ENCODE measurements at regions not wholly inside any gene's neighbourhood (a gene's known extent, or its start where the extent isn't known, plus 50 kb on each side); places are given as distances from the start of the nearest gene placed in this dataset.

- H3K4me3 ChIP-seq = no peak overlapping the region
- no peak overlapping the region for H3K27ac ChIP-seq
- H3K4me1 ChIP-seq = peaks cover 0 to 15% (median 0%) of the 10 kb centered on the region in 4 donors
- no peaks in the 10 kb centered on the region for H3K36me3 ChIP-seq
- TF ChIP-seq EP300 (IDR thresholded peaks at IDR 0.05) (no peak), POLR2A (IDR thresholded peaks at IDR 0.05) (no peak), CTCF (IDR thresholded peaks at IDR 0.05) (no peak)
- H3K27me3 ChIP-seq = no peaks in the 10 kb centered on the region
- DNase-seq (ENCODE audit: low spot score in 2 of 2) = no peak
- H3K9me3 ChIP-seq = no peaks in the 10 kb centered on the region
- 44 to 51% methylated on average over 7 of the region's 7 CpGs for WGBS, 2 donors
These were observed 88.1 kb upstream of the CPSF6 start for GRCh38 chr12:69151254-69151764.

GRCh38 chr12:69154585-69155363 is 84.6 kb upstream of the CPSF6 start:
- Histone ChIP-seq H3K4me1 (peaks cover 0 to 24% (median 0%) of the 10 kb centered on the region in 4 donors), H3K36me3 (no peaks in the 10 kb centered on the region), H3K9me3 (no peaks in the 10 kb centered on the region), H3K27me3 (no peaks in the 10 kb centered on the region), H3K27ac (no peak overlapping the region), H3K4me3 (no peak overlapping the region)
- WGBS, 2 donors = 9 to 10% methylated on average over 7 of the region's 7 CpGs
- no peak for TF ChIP-seq EP300 (IDR thresholded peaks at IDR 0.05)
- TF ChIP-seq CTCF (IDR thresholded peaks at IDR 0.05) = peak; percentile 77 to 89 (median 83)
- DNase-seq (ENCODE audit: low spot score in 2 of 2) = peak; percentile 50 to 77

GRCh38 chr12:69157023-69157655 is 82.2 kb upstream of the CPSF6 start:
- no peak overlapping the region for H3K4me3 ChIP-seq
- peaks cover 0 to 12% (median 0%) of the 10 kb centered on the region in 4 donors for H3K4me1 ChIP-seq
- no peaks in the 10 kb centered on the region for H3K36me3 ChIP-seq
- WGBS, 2 donors = 15% methylated on average over 13 of the region's 13 CpGs
- peak; percentile 74 to 95 (median 93) for TF ChIP-seq CTCF (IDR thresholded peaks at IDR 0.05)
- TF ChIP-seq POLR2A (IDR thresholded peaks at IDR 0.05) = no peak
- peak in 1 of 2 donors; percentile 19 for TF ChIP-seq EP300 (IDR thresholded peaks at IDR 0.05)
- DNase-seq (ENCODE audit: low spot score in 2 of 2) = peak; percentile 67 to 84
- no peaks in the 10 kb centered on the region for H3K9me3 ChIP-seq
- no peak overlapping the region for H3K27ac ChIP-seq
- no peaks in the 10 kb centered on the region for H3K27me3 ChIP-seq

- Histone ChIP-seq H3K9me3 (no peaks in the 10 kb centered on the region), H3K36me3 (no peaks in the 10 kb centered on the region), H3K27me3 (no peaks in the 10 kb centered on the region), H3K4me3 (no peak overlapping the region), H3K27ac (no peak overlapping the region), H3K4me1 (peaks cover 0 to 7% (median 0%) of the 10 kb centered on the region in 4 donors)
- TF ChIP-seq CTCF (IDR thresholded peaks at IDR 0.05) = no peak
- no peak for TF ChIP-seq EP300 (IDR thresholded peaks at IDR 0.05)
- no peak for TF ChIP-seq POLR2A (IDR thresholded peaks at IDR 0.05)
- 15 to 21% methylated on average over 2 of the region's 2 CpGs for WGBS, 2 donors
- DNase-seq (ENCODE audit: low spot score in 2 of 2) = no peak
These were observed 77.5 kb upstream of the CPSF6 start for GRCh38 chr12:69161829-69162228.

Data from tibial nerve (tissue), 4 donors.